GM12892 (cell line): ENCODE measurements at regions not wholly inside any gene's neighbourhood (a gene's known extent, or its start where the extent isn't known, plus 50 kb on each side); places are given as distances from the start of the nearest gene placed in this dataset.

Source experiments
- DNase-seq: peaks from one replicate; pipeline ENCODE4 v3.0.0; 2011; ENCODE audit not compliant: insufficient read length
- FAIRE-seq: peaks from 2 replicates; lab custom pipeline; 2011; peaks lifted over from hg19 to GRCh38; lab: Jason Lieb, UNC
- POLR2A ChIP-seq: IDR thresholded peaks from 2 replicates; pipeline ENCODE4 v1.6.1; 2011; ENCODE audit warnings: low read depth, low read length, control low read depth
- POLR2AphosphoS5 ChIP-seq: IDR thresholded peaks from 2 replicates; pipeline ENCODE4 v1.6.1; 2011; ENCODE audit warnings: low read depth, low read length, control low read depth
- TAF1 ChIP-seq: IDR thresholded peaks from 2 replicates; pipeline ENCODE4 v1.6.1; 2011; ENCODE audit warnings: low read depth, mild to moderate bottlenecking, control low read depth, low read length, borderline replicate concordance

- FAIRE-seq (no peak), DNase-seq (no peak)
Observed at GRCh38 chr7:46226860-46227259, 305.8 kb upstream of the IGFBP3 start.

GRCh38 chr7:46224363-46224762, 303.3 kb upstream of the IGFBP3 start:
- TF ChIP-seq POLR2A (no peak), TAF1 (no peak), POLR2AphosphoS5 (no peak)
- FAIRE-seq (no peak), DNase-seq (no peak)

More at GRCh38 chr7:46226860-46227259, 305.8 kb upstream of the IGFBP3 start:
- no peak for TF ChIP-seq POLR2A
- TF ChIP-seq TAF1 = no peak
- no peak for TF ChIP-seq POLR2AphosphoS5

- FAIRE-seq = no peak
- TF ChIP-seq POLR2AphosphoS5 = no peak
- TF ChIP-seq TAF1 = no peak
- TF ChIP-seq POLR2A = no peak
- DNase-seq = no peak
Observed at GRCh38 chr7:46220066-46220630, 299.1 kb upstream of the IGFBP3 start.

DNA sequence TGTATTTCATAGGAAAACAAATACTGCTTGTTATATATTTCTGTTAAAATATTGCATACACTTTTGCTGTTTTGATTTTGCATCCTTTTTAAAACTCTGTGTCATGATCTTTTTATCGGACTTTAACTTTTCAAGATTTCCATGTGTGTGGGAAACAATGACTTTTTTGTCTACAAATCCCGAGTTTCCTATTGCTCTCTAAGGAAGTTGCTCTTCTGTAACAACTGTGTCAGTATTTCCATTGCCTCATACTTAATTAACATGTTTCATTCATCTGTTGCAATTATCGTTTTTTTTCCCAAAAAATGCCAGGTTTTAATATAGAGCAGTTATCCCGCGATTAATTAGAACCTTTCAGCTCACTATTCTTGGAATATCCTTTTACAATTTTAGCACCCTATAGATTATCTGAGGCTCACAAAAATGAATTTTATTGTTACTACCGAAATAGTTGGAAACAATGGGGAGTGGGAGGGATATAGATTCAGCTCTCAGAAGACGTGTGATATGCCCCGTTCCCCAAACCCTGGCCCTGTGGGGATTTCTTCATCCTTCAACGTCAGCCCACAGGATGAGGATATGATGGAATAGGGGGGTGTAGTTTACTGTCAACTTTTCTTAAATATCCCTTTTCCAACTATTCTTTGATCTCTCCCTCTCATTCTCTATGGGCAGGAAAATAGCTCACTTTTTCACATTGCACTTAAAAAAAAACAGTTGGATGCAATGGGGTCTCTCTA, 297.6 kb upstream of the IGFBP3 start:
- TF ChIP-seq POLR2AphosphoS5 (no peak), TAF1 (no peak), POLR2A (no peak)
- DNase-seq (no peak), FAIRE-seq (no peak)

DNA sequence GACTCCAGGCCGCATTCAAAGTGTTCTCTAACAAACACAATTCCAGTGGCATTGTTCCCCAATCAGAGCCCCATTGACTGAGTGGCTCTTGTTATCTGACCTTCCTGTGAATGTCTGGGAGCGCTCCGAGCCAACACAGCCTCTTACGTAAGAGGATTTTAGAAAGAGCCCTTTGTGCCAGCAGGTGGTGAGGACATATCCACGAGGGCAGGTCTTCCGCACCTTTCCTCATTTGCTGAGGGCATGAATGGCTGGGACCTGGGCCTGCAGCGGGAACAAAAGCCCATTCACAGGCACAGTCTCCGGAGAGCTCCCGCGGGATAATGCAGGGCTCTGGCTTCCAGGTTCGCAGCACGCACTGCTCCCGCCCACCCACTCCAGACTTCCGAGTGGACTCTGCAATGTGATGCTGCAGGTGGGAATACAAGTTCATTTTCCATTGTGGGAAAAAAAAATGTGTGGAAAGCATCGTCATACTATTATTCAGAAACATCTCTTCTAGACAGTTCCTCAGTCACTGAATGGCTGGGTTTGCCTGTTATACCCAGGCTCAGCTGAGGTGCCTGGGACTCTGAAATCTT, 295.0 kb upstream of the IGFBP3 start:
- DNase-seq (no peak), FAIRE-seq (no peak)
- TF ChIP-seq POLR2AphosphoS5 (no peak), TAF1 (no peak), POLR2A (no peak)

GRCh38 chr7:46214526-46214925, 293.5 kb upstream of the IGFBP3 start:
- no peak for TF ChIP-seq POLR2AphosphoS5
- no peak for TF ChIP-seq POLR2A
- no peak for TF ChIP-seq TAF1
- FAIRE-seq (no peak), DNase-seq (no peak)

DNA sequence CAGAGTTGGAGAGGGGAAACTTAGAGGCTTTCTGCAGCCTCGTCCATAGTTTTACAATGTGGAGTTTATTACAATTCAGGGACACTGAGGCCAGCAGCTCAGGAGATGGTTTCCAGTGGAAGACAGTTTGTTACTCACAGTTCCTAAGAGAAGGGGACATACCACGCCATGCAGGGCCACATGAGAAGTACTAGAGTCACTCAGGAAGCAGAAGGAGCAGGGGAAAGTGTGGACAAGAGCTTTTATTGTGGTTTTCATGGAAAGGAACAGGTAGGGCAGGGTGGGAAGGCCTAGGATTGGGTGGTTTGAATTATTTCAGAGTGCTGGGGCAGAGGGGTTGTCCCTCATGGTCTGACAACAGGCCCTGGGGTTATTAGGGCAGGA, 292.1 kb upstream of the IGFBP3 start:
- no peak for FAIRE-seq
- no peak for TF ChIP-seq POLR2AphosphoS5
- TF ChIP-seq POLR2A = no peak

DNA sequence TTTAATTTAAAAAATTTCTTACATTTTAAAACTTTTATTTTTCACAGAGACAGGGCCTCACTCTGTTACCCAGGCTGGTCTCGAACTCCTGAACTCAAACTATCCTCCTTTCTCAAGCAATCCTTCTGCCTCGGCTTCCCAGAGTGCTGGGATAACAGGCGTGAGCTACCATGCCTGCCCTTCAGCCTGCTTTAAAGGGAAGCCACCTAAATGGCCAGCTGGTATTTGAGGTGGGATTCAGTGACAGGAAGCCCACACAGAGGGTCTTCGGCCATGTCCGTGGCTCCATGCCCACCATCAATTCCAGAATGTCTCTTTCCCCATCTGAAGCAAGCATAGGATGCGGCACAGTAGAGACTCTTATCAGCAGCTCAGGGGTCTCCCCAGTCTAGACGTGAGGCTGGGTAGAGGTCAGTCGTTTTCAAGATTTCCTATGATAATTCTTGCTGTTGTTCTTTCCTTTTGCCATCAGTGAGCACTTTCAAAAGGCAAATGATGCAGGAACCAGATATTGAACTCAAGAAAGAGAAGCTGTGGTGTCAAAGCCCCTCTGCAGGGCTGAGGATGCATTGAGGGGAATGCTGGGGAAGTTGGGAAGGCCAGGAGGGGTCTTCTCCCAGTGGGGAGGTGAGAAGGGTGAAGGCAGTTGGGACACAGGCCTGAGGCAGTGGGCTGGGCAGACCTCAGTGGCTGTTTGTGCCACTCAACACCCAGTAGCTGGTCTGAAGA, 291.5 kb upstream of the IGFBP3 start:
- DNase-seq (no peak), FAIRE-seq (no peak)
- TF ChIP-seq POLR2AphosphoS5 = no peak
- no peak for TF ChIP-seq TAF1
- TF ChIP-seq POLR2A = no peak

More for the DNA sequence above, 292.1 kb upstream of the IGFBP3 start:
- DNase-seq = no peak

GRCh38 chr7:46210467-46210866, 289.4 kb upstream of the IGFBP3 start:
- FAIRE-seq (no peak), DNase-seq (no peak)
- TF ChIP-seq TAF1 (no peak), POLR2A (no peak), POLR2AphosphoS5 (no peak)

- DNase-seq = no peak
- no peak for FAIRE-seq
- no peak for TF ChIP-seq TAF1
- no peak for TF ChIP-seq POLR2AphosphoS5
- TF ChIP-seq POLR2A = no peak
Observed at GRCh38 chr7:46209611-46210388, 288.7 kb upstream of the IGFBP3 start.

- DNase-seq (no peak), FAIRE-seq (no peak)
- TF ChIP-seq POLR2A = no peak
- TF ChIP-seq TAF1 = no peak
- no peak for TF ChIP-seq POLR2AphosphoS5
Observed at GRCh38 chr7:46208635-46209525, 287.8 kb upstream of the IGFBP3 start.
